GM12892 (cell line): ENCODE measurements at regions not wholly inside any gene's neighbourhood (a gene's known extent, or its start where the extent isn't known, plus 50 kb on each side); places are given as distances from the start of the nearest gene placed in this dataset.

ENCODE experiments used
- POLR2A ChIP-seq: IDR thresholded peaks from 2 replicates; pipeline ENCODE4 v1.6.1; 2011; ENCODE audit warnings: low read depth, low read length, control low read depth
- TAF1 ChIP-seq: IDR thresholded peaks from 2 replicates; pipeline ENCODE4 v1.6.1; 2011; ENCODE audit warnings: low read depth, mild to moderate bottlenecking, control low read depth, low read length, borderline replicate concordance

DNA sequence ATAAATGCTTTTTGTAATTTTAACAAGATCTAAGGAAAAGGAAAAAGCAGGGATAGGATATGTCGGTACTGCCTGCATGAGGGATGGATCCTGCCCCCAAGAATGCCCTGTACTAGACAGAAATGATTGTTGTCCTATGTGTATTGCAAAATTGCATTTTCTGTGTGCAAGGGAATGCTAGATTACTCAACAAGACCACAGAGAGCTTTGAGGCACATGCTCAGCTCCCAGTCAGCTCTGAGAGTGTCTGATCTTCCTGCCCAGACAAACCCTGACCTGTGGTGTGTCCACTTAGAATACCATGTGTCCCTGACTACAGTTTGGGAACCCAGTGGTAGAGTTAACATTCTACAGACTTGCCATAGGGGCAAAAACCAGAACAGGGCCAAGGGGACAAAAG is 129.2 kb upstream of the PAK3 start:
- no peak for TF ChIP-seq TAF1
- no peak for TF ChIP-seq POLR2A
